Hepatocyte (in vitro differentiated cells): ENCODE measurements at regions not wholly inside any gene's neighbourhood (a gene's known extent, or its start where the extent isn't known, plus 50 kb on each side); places are given as distances from the start of the nearest gene placed in this dataset.
"Not testable (repeated sequence)": the region's sequence is repeated elsewhere in the genome, so short reads cannot be mapped to it uniquely, and the experiment has no call there.

ENCODE experiments used
- DNase-seq: peaks from one replicate; pipeline ENCODE4 v3.0.0-alpha.2; 2016; ENCODE audit warnings: low spot score
- H2AFZ ChIP-seq: fragments of 200-600 bp; sonication (generic); 2 replicates; pipeline ENCODE4 v1.6.0; 2016; ENCODE audit warnings: antibody characterized with exemption, mild to moderate bottlenecking
- H3K27ac ChIP-seq: fragments of 200-600 bp; sonication (generic); 2 replicates; pipeline ENCODE4 v1.5.1; 2016; ENCODE audit warnings: mild to moderate bottlenecking
- H3K27me3 ChIP-seq: fragments of 200-600 bp; sonication (generic); 2 replicates; pipeline ENCODE4 v1.6.1; 2016
- H3K36me3 ChIP-seq: fragments of 200-600 bp; sonication (generic); replicated peaks from 2 replicates; pipeline ENCODE4 v1.5.1; 2016; ENCODE audit warnings: low read depth; ENCODE audit not compliant: insufficient read depth
- H3K4me1 ChIP-seq: fragments of 200-600 bp; sonication (generic); 2 replicates; pipeline ENCODE4 v1.5.1; 2016; ENCODE audit warnings: mild to moderate bottlenecking, moderate library complexity; ENCODE audit not compliant: insufficient read depth
- H3K4me2 ChIP-seq: fragments of 200-600 bp; sonication (generic); 2 replicates; pipeline ENCODE4 v1.6.0; 2016
- H3K4me3 ChIP-seq: fragments of 200-600 bp; sonication (generic); 2 replicates; pipeline ENCODE4 v1.5.1; 2016; ENCODE audit warnings: mild to moderate bottlenecking
- H3K79me2 ChIP-seq: fragments of 200-600 bp; sonication (generic); 2 replicates; pipeline ENCODE4 v1.6.0; 2017; ENCODE audit warnings: mild to moderate bottlenecking
- H3K9me2 ChIP-seq: fragments of 200-600 bp; sonication (generic); replicated peaks from 2 replicates; pipeline ENCODE4 v1.6.0; 2017; ENCODE audit warnings: mild to moderate bottlenecking; ENCODE audit not compliant: insufficient read depth
- H3K9me3 ChIP-seq: fragments of 200-600 bp; sonication (generic); 2 replicates; pipeline ENCODE4 v1.5.1; 2016; ENCODE audit warnings: low read depth, mild to moderate bottlenecking
- H4K20me1 ChIP-seq: fragments of 200-600 bp; sonication (generic); 2 replicates; pipeline ENCODE4 v1.6.0; 2016; ENCODE audit warnings: mild to moderate bottlenecking; ENCODE audit not compliant: insufficient read depth, poor library complexity, severe bottlenecking
- WGBS: methylation state at CpG from one replicate; pipeline ENCODE4 v1.1.6; 2016; ENCODE audit warnings: low lambda C conversion rate; ENCODE audit errors: missing lambda C conversion rate; 5-methylcytosine and 5-hydroxymethylcytosine counted together

GRCh38 chr9:61330342-61331092, 140.7 kb downstream of the SPATA31A7 start:
- not testable (repeated sequence) for H3K36me3 ChIP-seq, H3K27ac ChIP-seq, H3K4me1 ChIP-seq, H3K27me3 ChIP-seq, DNase-seq, H4K20me1 ChIP-seq, H3K4me3 ChIP-seq, H3K9me3 ChIP-seq, H3K9me2 ChIP-seq, H3K79me2 ChIP-seq, H2AFZ ChIP-seq
- no CpG with 5 or more reads among the region's 75 CpGs for WGBS
- peak overlapping the region; percentile 51 for H3K4me2 ChIP-seq

- H3K27me3 ChIP-seq, DNase-seq, H4K20me1 ChIP-seq, H3K9me2 ChIP-seq, H3K4me1 ChIP-seq, H3K4me3 ChIP-seq, H3K36me3 ChIP-seq, H3K27ac ChIP-seq, H3K4me2 ChIP-seq, H3K79me2 ChIP-seq, H3K9me3 ChIP-seq, H2AFZ ChIP-seq: not testable (repeated sequence)
- 92% methylated on average over 1 of the region's 6 CpGs for WGBS
These were observed 167.1 kb downstream of the SPATA31A7 start for GRCh38 chr9:61356936-61357335.

- H3K4me1 ChIP-seq, H3K27ac ChIP-seq, H3K9me3 ChIP-seq, H3K4me3 ChIP-seq, H3K9me2 ChIP-seq, H3K79me2 ChIP-seq, H3K36me3 ChIP-seq, H2AFZ ChIP-seq, H3K27me3 ChIP-seq, H4K20me1 ChIP-seq, DNase-seq, H3K4me2 ChIP-seq: not testable (repeated sequence)
- 50% methylated on average over 1 of the region's 1 CpG for WGBS
These were observed 184.6 kb downstream of the SPATA31A7 start for GRCh38 chr9:61374390-61374789.

- not testable (repeated sequence) for H3K9me3 ChIP-seq, H3K4me2 ChIP-seq, H3K27me3 ChIP-seq, H3K4me1 ChIP-seq, H4K20me1 ChIP-seq, H3K9me2 ChIP-seq, H3K4me3 ChIP-seq, H2AFZ ChIP-seq, H3K79me2 ChIP-seq, H3K36me3 ChIP-seq, H3K27ac ChIP-seq, DNase-seq
- WGBS: no CpG with 5 or more reads among the region's 4 CpGs
These were observed 186.3 kb downstream of the SPATA31A7 start for GRCh38 chr9:61376159-61376558.

- H3K4me1 ChIP-seq, H2AFZ ChIP-seq, H3K9me3 ChIP-seq, H3K4me2 ChIP-seq, H4K20me1 ChIP-seq, H3K27me3 ChIP-seq, H3K9me2 ChIP-seq, DNase-seq, H3K79me2 ChIP-seq, H3K36me3 ChIP-seq, H3K4me3 ChIP-seq, H3K27ac ChIP-seq: not testable (repeated sequence)
- WGBS: no CpG with 5 or more reads among the region's 11 CpGs
These were observed 196.4 kb downstream of the SPATA31A7 start for GRCh38 chr9:61386035-61386815.

- H3K4me3 ChIP-seq, H4K20me1 ChIP-seq, H3K27me3 ChIP-seq: not testable (repeated sequence)
These were observed 196.9 kb downstream of the SPATA31A7 start for GRCh38 chr9:61386816-61387102.

GRCh38 chr9:61402692-61403091, 212.9 kb downstream of the SPATA31A7 start:
- not testable (repeated sequence) for H3K4me1 ChIP-seq, H3K4me2 ChIP-seq, H4K20me1 ChIP-seq, H3K36me3 ChIP-seq, H3K27me3 ChIP-seq, H3K79me2 ChIP-seq, H3K27ac ChIP-seq, H2AFZ ChIP-seq, H3K9me2 ChIP-seq, H3K9me3 ChIP-seq, DNase-seq, H3K4me3 ChIP-seq
- no CpG with 5 or more reads among the region's 1 CpG for WGBS

More at GRCh38 chr9:61386816-61387102, 196.9 kb downstream of the SPATA31A7 start:
- not testable (repeated sequence) for DNase-seq, H2AFZ ChIP-seq, H3K9me3 ChIP-seq, H3K4me1 ChIP-seq, H3K36me3 ChIP-seq, H3K27ac ChIP-seq, H3K79me2 ChIP-seq, H3K9me2 ChIP-seq, H3K4me2 ChIP-seq

- H4K20me1 ChIP-seq, H3K27me3 ChIP-seq, H3K4me2 ChIP-seq, H3K79me2 ChIP-seq, H3K36me3 ChIP-seq, DNase-seq, H2AFZ ChIP-seq, H3K9me2 ChIP-seq, H3K4me1 ChIP-seq, H3K9me3 ChIP-seq, H3K4me3 ChIP-seq, H3K27ac ChIP-seq: not testable (repeated sequence)
- WGBS: 90% methylated on average over 10 of the region's 12 CpGs
These were observed 222.2 kb downstream of the SPATA31A7 start for GRCh38 chr9:61411933-61412605.

GRCh38 chr9:61412738-61413137, 222.9 kb downstream of the SPATA31A7 start:
- H3K9me3 ChIP-seq, H3K4me3 ChIP-seq, H3K27me3 ChIP-seq, H2AFZ ChIP-seq, H3K27ac ChIP-seq, DNase-seq, H3K4me2 ChIP-seq, H3K36me3 ChIP-seq, H3K4me1 ChIP-seq, H4K20me1 ChIP-seq, H3K9me2 ChIP-seq, H3K79me2 ChIP-seq: not testable (repeated sequence)
- WGBS: 75% methylated on average over 2 of the region's 5 CpGs
